SK-N-MC (cell line): ENCODE measurements at regions not wholly inside any gene's neighbourhood (a gene's known extent, or its start where the extent isn't known, plus 50 kb on each side); places are given as distances from the start of the nearest gene placed in this dataset.

Experiments
- DNase-seq: peaks from one replicate; pipeline ENCODE4 v3.0.0-alpha.2; 2011; ENCODE audit warnings: low read depth, low spot score
- H3K27ac ChIP-seq: fragments of 200-600 bp; sonication (generic); 2 replicates; pipeline ENCODE4 v1.5.1; 2016; ENCODE audit warnings: mixed run types
- H3K36me3 ChIP-seq: fragments of 200-600 bp; sonication (generic); 2 replicates; pipeline ENCODE4 v1.6.1; 2017; ENCODE audit warnings: antibody characterized with exemption, low read length, mixed read lengths; ENCODE audit not compliant: insufficient read depth
- H3K4me3 ChIP-seq: fragments of 200-600 bp; sonication (generic); 2 replicates; pipeline ENCODE4 v1.5.1; 2016
- H3K9ac ChIP-seq: fragments of 200-600 bp; sonication (generic); 2 replicates; pipeline ENCODE4 v1.8.0; 2017; ENCODE audit warnings: mixed run types, mixed read lengths; ENCODE audit not compliant: insufficient read length
- H3K9me3 ChIP-seq: fragments of 200-600 bp; sonication (generic); 2 replicates; pipeline ENCODE4 v1.6.1; 2017; ENCODE audit warnings: low read depth, mild to moderate bottlenecking, antibody characterized with exemption, low read length, moderate library complexity, mixed read lengths
- EZH2 ChIP-seq: fragments of 200-600 bp; sonication (generic); IDR thresholded peaks from one replicate; pipeline ENCODE4 v1.6.1; 2017; ENCODE audit warnings: antibody characterized with exemption
- FOXP2 ChIP-seq: optimal IDR thresholded peaks from 2 replicates; pipeline ENCODE3; 2011; ENCODE audit warnings: mild to moderate bottlenecking, moderate library complexity; ENCODE audit not compliant: insufficient read depth; ENCODE audit errors: extremely low read length, control extremely low read depth
- POLR2AphosphoS5 ChIP-seq: IDR thresholded peaks from 2 replicates; pipeline ENCODE4 v1.6.1; 2012; ENCODE audit warnings: mild to moderate bottlenecking, low read depth, low read length, borderline replicate concordance

DNA sequence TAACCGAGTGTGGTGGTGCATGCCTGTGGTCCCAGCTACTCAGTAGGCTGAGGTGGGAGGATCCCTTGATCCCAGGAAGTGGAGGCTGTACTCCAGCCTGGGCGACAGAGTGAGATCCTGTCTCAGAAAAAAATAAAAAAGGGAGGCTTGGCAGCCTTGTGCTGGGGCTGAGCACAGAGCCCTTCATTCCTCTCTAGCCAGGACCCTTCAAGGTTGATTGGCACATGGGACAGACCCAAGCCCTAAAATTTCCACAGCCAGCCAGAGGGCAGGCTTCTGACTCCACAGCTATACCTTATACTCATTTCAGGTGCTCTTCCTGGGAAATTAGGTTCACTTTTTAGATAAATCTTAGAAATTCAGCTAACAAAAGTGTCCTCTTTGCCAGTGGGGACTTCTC is 553.0 kb upstream of the CPEB2 start:
- Histone ChIP-seq H3K4me3 (no peak overlapping the region), H3K27ac (no peak overlapping the region), H3K9me3 (no peaks in the 10 kb centered on the region), H3K9ac (no peak overlapping the region), H3K36me3 (no peaks in the 10 kb centered on the region)
- no peak for DNase-seq
- no peak for TF ChIP-seq EZH2
- TF ChIP-seq POLR2AphosphoS5 = no peak
- TF ChIP-seq FOXP2 = no peak

DNA sequence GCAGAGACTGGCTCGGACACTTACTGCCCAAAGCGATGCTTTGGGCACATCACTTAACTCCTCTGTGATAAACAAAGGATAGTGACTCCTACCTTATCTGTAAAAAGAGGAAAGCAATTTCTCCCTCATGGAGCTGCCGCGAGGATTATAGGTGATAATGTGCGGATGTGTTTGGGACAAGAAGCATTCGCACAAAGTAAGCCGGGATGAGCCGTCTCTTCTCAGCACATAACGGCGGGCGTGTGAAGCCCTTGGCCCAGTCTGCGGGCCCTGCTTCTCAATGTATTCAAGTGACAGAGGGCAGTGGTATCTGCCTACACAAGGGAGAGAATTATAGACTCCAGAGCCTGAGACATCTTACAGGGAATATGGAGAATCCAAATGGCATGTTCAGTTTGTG is 550.3 kb upstream of the CPEB2 start:
- H3K27ac ChIP-seq = no peak overlapping the region
- H3K4me3 ChIP-seq = no peak overlapping the region
- H3K9me3 ChIP-seq = no peaks in the 10 kb centered on the region
- no peaks in the 10 kb centered on the region for H3K36me3 ChIP-seq
- no peak for DNase-seq
- no peak for TF ChIP-seq POLR2AphosphoS5
- TF ChIP-seq EZH2 = no peak
- TF ChIP-seq FOXP2 = no peak
- no peak overlapping the region for H3K9ac ChIP-seq

DNA sequence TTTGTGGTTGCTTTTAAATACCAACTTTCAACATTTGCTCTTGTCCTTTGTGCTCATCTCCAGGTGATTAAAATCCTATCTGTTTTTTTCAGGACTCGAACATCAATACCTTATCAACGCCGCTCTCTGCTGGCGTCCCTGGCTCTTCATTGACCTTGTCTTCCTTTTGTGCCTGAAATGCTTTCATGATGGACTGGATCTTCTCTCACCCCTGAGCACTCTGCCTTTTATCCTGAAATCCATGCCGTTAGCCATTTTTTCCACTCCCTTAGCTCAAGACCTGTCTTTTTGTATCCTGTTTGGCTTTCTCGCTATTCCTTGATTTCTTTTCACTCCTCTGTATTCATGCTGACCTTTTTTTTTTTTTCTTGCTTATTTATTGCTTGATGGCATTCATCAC is 549.5 kb upstream of the CPEB2 start:
- Histone ChIP-seq H3K36me3 (no peaks in the 10 kb centered on the region), H3K9me3 (no peaks in the 10 kb centered on the region), H3K27ac (no peak overlapping the region), H3K9ac (no peak overlapping the region), H3K4me3 (no peak overlapping the region)
- TF ChIP-seq EZH2 (no peak), POLR2AphosphoS5 (no peak), FOXP2 (no peak)
- no peak for DNase-seq

DNA sequence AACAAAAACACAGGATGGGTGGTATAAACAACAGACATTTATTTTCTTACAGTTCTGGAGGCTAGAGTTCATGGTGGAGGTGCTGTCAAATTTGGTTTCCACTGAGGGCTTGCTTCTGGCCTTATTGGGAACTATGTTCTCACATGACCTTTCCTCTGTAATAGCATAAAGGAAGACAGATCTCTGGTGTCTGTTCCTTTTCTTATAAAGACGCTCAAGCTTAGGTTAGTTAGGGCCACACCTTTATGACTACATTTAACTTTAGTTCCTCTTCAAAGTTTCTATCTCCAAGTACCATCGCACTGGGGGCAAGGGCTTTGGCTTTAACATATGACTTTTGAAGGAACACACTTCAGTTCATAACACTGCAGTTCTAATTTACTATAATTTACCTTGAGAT is 543.8 kb upstream of the CPEB2 start:
- no peaks in the 10 kb centered on the region for H3K9me3 ChIP-seq
- no peaks in the 10 kb centered on the region for H3K36me3 ChIP-seq
- H3K4me3 ChIP-seq = no peak overlapping the region
- H3K9ac ChIP-seq = no peak overlapping the region
- no peak overlapping the region for H3K27ac ChIP-seq
- DNase-seq = no peak
- TF ChIP-seq FOXP2 (no peak), EZH2 (no peak), POLR2AphosphoS5 (no peak)

DNA sequence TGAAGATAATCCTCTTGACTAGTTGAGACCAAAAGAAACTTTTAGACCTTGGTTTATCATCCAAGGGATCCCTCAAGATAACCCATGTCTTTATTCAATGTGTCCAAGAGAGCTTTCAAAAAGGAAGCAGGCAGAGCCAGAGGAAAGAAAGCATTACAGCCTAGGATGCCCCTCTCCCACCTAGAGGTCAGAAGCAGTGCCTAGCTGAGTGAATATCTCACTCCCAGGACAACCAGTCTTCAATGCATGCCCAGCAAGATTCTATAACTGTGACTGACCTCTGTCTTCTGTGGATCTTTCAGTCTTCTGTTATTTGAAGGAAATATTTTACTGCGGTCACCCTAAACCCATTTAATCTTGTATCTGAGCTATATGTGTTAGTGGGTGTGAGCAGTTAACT is 537.2 kb upstream of the CPEB2 start:
- no peaks in the 10 kb centered on the region for H3K9me3 ChIP-seq
- H3K36me3 ChIP-seq = no peaks in the 10 kb centered on the region
- no peak overlapping the region for H3K27ac ChIP-seq
- TF ChIP-seq FOXP2 (no peak), EZH2 (no peak), POLR2AphosphoS5 (no peak)
- DNase-seq = no peak
- H3K4me3 ChIP-seq = no peak overlapping the region
- no peak overlapping the region for H3K9ac ChIP-seq

DNA sequence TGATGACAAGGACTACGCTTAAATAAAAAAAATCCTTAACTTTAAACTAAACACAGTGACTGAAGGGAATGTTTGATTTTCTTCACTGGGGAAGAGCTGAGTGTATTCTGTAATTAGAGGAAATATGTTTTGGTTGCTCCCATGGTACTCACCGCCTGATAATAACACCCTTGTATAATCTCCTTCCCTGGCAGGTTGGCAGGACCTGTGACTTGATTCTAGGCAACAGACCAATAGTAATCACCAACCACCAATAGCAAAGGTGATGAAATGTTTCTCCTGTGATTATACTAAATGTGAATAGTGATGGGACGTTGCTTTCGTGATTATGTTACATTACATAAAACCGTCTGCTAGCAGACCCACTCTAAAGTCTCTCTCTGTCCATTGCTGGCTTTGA is 536.8 kb upstream of the CPEB2 start:
- no peak for TF ChIP-seq FOXP2
- no peak for TF ChIP-seq EZH2
- TF ChIP-seq POLR2AphosphoS5 = no peak
- DNase-seq = no peak
- H3K27ac ChIP-seq = no peak overlapping the region
- H3K4me3 ChIP-seq = no peak overlapping the region
- no peaks in the 10 kb centered on the region for H3K36me3 ChIP-seq
- H3K9ac ChIP-seq = no peak overlapping the region
- no peaks in the 10 kb centered on the region for H3K9me3 ChIP-seq

DNA sequence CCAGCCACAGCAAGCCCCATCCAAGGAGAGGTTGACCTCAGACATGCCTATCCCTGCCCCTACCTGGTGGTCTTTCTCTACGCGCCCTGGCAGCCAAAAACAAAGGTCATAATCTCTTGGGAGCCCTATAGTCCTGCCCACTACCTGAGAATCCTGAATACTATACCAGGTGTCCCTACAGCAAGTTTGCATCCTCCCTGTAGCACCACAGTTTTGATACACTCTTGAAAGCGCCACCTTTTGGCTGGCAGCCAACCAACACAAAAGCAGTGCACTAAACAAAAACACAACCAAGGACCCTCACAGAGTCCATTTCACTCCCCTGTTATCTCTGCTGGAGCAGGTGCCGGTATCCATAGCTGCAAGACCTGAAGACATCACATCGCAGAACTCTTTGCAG is 523.8 kb upstream of the CPEB2 start:
- Histone ChIP-seq H3K27ac (no peak overlapping the region), H3K4me3 (no peak overlapping the region), H3K9me3 (no peaks in the 10 kb centered on the region), H3K36me3 (no peaks in the 10 kb centered on the region), H3K9ac (no peak overlapping the region)
- DNase-seq = no peak
- no peak for TF ChIP-seq EZH2
- no peak for TF ChIP-seq POLR2AphosphoS5
- TF ChIP-seq FOXP2 = no peak

DNA sequence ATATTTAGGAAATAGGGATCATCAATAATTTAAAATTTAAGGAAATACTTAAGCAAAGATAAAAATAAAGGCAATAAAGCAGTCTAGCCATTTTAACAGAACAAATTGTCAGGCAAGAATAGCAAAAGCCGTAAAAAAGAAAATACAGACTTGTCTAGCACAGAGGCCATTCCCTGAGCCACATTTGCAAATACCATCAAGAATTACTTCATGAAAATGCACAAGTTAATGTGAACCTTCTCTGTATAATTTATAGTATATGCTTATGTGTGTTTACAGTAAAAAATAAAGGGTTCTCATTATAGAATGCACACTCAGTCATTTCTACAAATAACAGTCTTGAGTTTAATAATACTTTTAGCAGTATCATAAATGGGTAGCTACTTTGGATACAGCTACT is 505.9 kb upstream of the CPEB2 start:
- no peak for DNase-seq
- no peak overlapping the region for H3K27ac ChIP-seq
- no peaks in the 10 kb centered on the region for H3K9me3 ChIP-seq
- H3K36me3 ChIP-seq = no peaks in the 10 kb centered on the region
- no peak overlapping the region for H3K4me3 ChIP-seq
- TF ChIP-seq FOXP2 (no peak), POLR2AphosphoS5 (no peak), EZH2 (no peak)
- no peak overlapping the region for H3K9ac ChIP-seq

DNA sequence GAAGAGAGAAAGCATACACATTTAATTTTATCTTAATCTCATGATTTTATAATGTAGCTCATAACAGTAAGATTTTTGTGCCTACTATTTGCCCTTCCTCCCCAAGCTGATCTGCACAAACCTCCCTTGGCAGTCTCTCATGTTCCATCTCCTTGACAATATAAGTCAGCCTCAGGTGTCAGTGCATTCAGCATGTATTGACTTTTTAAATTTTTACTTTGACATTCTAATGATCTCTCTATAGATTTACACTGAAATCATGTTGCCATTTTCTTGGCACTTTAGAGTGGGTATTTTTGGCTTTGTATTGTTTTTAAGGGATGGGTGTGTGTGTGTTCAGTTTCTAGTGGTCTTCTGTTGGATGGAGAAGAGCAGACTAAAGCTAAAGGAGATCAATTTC is 505.3 kb upstream of the CPEB2 start:
- Histone ChIP-seq H3K9me3 (no peaks in the 10 kb centered on the region), H3K9ac (no peak overlapping the region), H3K27ac (no peak overlapping the region), H3K36me3 (no peaks in the 10 kb centered on the region), H3K4me3 (no peak overlapping the region)
- TF ChIP-seq POLR2AphosphoS5 = no peak
- no peak for TF ChIP-seq FOXP2
- TF ChIP-seq EZH2 = no peak
- no peak for DNase-seq

DNA sequence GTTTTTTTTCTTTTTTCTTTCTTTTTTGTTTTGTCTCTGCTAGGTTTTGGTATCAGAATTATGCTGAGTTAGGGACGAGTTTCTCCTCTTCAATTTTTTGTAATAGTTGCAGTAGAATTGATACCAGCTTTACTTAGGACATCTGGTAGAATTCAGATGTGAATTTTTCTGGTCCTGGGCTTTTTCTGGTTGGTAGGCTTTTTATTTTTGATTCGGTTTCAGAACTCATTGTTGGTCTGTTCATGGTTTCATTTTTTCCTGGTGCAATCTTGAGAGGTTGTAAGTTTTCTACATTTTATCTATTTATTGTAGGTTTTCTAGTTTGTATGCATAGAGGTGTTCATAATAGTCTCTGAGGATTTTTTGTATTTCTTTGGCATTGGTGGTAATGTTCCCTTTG is 498.1 kb upstream of the CPEB2 start:
- TF ChIP-seq FOXP2 (no peak), POLR2AphosphoS5 (no peak), EZH2 (no peak)
- Histone ChIP-seq H3K9ac (no peak overlapping the region), H3K4me3 (no peak overlapping the region), H3K27ac (no peak overlapping the region), H3K9me3 (no peaks in the 10 kb centered on the region), H3K36me3 (no peaks in the 10 kb centered on the region)
- DNase-seq = no peak
